GM18498 (cell line): ENCODE measurements at regions not wholly inside any gene's neighbourhood (a gene's known extent, or its start where the extent isn't known, plus 50 kb on each side); places are given as distances from the start of the nearest gene placed in this dataset.

ENCODE experiments used
- ATAC-seq: cut with Tn5 transposase; IDR thresholded peaks from one replicate; pipeline ENCODE4 v1.9.1; 2021; ENCODE audit warnings: mild to moderate bottlenecking, moderate library complexity; ENCODE audit not compliant: unreplicated experiment

- ATAC-seq, result no peak
Measured at GRCh38 chrX:42624524-42624923, 153.4 kb downstream of the PPP1R2C start.

- no peak for ATAC-seq
Measured at GRCh38 chrX:42619068-42619467, 158.9 kb downstream of the PPP1R2C start.

GRCh38 chrX:42616981-42617380 lies 161.0 kb downstream of the PPP1R2C start:
- peak; percentile 55 for ATAC-seq

GRCh38 chrX:42615161-42615563 lies 162.8 kb downstream of the PPP1R2C start:
- ATAC-seq, result no peak

GRCh38 chrX:42606591-42606990 lies 171.4 kb downstream of the PPP1R2C start:
- no peak for ATAC-seq

GRCh38 chrX:42604302-42604701 lies 173.7 kb downstream of the PPP1R2C start:
- ATAC-seq, result no peak

GRCh38 chrX:42603016-42603415 lies 174.9 kb downstream of the PPP1R2C start:
- no peak for ATAC-seq

GRCh38 chrX:42602566-42602965 lies 175.4 kb downstream of the PPP1R2C start:
- ATAC-seq, result no peak

- no peak for ATAC-seq
Measured at GRCh38 chrX:42602136-42602535, 175.8 kb downstream of the PPP1R2C start.

GRCh38 chrX:42597481-42597880 lies 180.5 kb downstream of the PPP1R2C start:
- ATAC-seq, result no peak

GRCh38 chrX:42585842-42586621 lies 191.9 kb downstream of the PPP1R2C start:
- no peak for ATAC-seq

- ATAC-seq, result no peak
Measured at GRCh38 chrX:42577936-42578470, 200.0 kb downstream of the PPP1R2C start.

- ATAC-seq, result no peak
Measured at GRCh38 chrX:42567268-42567667, 210.7 kb downstream of the PPP1R2C start.

GRCh38 chrX:42565739-42566138 lies 212.2 kb downstream of the PPP1R2C start:
- no peak for ATAC-seq

GRCh38 chrX:42546800-42547199 lies 231.2 kb downstream of the PPP1R2C start:
- ATAC-seq, result no peak

- ATAC-seq, result no peak
Measured at GRCh38 chrX:42544883-42545282, 233.1 kb downstream of the PPP1R2C start.

GRCh38 chrX:42541554-42541953 lies 236.4 kb downstream of the PPP1R2C start:
- no peak for ATAC-seq

- no peak for ATAC-seq
Measured at GRCh38 chrX:42540146-42540545, 237.8 kb downstream of the PPP1R2C start.

- ATAC-seq, result no peak
Measured at GRCh38 chrX:42538405-42538804, 239.6 kb downstream of the PPP1R2C start.

GRCh38 chrX:42536286-42536685 lies 241.7 kb downstream of the PPP1R2C start:
- no peak for ATAC-seq

GRCh38 chrX:42535233-42535632 lies 242.7 kb downstream of the PPP1R2C start:
- no peak for ATAC-seq

- ATAC-seq, result no peak
Measured at GRCh38 chrX:42533761-42534160, 244.2 kb downstream of the PPP1R2C start.

- no peak for ATAC-seq
Measured at GRCh38 chrX:42531441-42531840, 246.5 kb downstream of the PPP1R2C start.
